HT-29 (cell line): ENCODE measurements at regions not wholly inside any gene's neighbourhood (a gene's known extent, or its start where the extent isn't known, plus 50 kb on each side); places are given as distances from the start of the nearest gene placed in this dataset.
"Not testable (repeated sequence)": the region's sequence is repeated elsewhere in the genome, so short reads cannot be mapped to it uniquely, and the experiment has no call there.

ENCODE experiments used
- DNase-seq: peaks from one replicate; pipeline ENCODE4 v3.0.0-alpha.2; 2015; ENCODE audit warnings: low spot score

DNA sequence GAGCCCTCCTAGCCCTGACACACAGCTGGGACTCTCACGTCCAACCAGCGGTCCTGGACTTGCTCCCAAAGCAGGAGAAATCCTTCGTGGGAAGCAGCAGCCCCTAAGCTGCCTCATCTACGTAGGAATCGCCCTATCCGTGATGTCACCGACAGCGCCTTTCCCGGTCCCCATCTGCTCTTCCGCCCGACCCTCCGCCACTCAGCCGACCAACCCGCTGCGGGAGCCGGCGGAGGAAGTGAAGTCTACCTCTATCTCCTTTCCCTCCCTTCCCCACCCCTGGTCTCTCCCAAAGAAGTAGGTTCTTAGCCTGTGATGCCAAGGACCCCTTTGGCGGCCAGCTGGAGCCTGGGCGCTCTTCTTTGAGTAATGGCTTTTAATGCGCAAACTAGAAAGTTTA is 272.1 kb downstream of the FAM72C start:
- DNase-seq = no peak

DNA sequence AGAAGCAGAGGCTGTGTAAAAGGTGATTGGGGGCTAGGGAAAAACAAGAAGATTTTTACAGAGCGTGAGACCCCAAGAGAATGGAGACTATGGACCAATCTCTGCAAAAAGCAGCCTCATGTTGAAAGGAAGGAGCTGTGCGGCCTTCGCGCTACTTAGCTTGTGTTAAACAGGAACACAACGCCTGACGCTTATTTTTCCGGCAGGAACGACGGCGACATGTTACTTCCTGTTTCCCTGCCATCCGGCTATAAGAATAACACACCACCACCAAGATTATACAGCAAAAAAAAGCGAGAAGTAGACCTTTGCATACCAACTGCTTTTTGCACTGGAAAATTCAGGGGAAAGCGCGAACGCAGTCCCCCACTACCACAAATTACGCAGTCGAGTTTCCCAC is 272.7 kb downstream of the FAM72C start:
- DNase-seq = no peak

DNA sequence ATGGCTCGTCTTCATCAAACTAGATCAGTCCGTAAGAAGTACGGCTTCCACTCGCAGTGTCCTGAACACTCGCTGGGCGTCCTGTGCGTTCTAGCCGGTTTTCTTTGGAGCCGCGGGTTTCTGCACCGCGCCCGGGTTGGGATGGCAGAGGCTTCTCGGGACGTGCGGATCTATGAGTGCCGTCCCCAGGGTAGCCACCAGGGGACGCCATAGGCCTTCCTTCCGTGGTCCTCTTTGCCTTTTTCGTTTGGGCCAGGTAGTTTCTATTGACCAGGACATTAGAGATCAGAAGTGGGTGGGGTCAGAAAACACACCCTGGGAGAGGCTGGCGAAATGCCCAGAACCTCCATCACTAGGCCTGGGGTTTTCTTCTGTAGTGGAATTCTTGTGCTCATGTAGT is 273.8 kb downstream of the FAM72C start:
- peak; percentile 84 for DNase-seq

DNA sequence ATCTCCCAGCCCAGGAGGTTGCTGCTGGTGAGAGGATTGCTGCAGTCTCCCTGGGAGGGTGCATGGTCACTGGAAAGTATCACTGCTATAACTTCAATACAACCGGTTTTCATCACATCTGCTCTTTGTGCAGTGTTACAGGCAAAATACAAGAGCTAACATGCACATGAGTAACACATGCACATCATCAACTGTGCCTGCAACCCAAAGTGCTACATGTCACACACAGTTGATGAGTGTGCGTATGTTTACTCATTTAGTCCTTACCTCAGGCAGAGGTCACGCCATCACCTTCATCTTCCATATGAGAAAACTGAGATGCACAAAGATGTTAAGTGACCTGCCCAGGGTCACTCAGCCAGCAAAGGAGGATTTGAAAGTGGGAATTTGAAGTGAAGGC is 277.7 kb downstream of the FAM72C start:
- DNase-seq = no peak

DNA sequence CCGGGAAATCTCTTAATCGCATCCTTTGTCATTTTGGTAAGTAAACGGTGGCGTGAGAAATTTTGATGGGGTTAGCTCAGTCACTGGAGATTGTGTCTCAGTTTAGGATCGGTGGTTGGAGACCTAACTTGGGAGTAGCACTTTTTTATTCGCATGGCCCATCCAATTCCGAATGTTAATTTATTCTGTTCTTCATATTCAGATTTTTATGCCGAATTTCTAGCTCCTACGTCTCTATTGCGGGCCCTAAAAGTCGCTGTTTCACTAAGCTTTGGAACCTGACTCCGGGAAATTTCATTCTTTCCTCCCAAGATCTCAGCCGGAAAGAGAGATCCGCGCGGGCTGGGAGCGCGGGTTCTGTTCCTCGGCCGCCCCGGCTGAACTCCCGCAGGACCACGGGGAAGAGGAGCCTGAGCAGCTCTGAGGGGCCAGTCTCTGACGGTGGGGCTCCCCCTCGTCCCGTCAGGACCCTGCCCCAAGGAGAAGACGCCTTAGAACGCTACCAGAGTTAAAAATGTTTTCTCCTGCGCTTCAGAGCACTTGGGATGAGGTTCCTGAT is 279.7 kb downstream of the FAM72C start:
- DNase-seq = no peak

DNA sequence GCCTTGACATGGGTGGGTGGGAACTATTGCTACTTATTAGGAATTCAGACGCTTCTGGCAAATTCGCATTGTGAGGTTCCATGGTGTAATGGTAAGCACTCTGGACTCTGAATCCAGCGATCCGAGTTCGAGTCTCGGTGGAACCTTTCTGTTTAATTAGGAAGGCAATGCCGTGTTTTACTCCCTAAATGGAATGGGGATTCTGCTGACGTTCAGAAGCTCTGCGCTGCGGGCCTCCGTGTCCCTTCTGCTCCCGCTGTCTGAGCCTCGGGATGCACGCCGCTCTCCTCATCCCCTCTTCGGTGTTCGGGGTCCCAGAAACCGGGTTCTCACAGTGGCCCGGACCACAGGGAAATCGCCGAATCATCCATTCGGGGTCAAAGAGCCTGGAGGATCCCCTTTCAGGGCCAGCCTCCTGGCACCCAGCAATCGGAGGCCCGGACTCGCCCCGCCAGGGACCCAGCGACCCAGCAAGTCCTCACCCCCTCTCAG is 280.3 kb downstream of the FAM72C start:
- DNase-seq = no peak

DNA sequence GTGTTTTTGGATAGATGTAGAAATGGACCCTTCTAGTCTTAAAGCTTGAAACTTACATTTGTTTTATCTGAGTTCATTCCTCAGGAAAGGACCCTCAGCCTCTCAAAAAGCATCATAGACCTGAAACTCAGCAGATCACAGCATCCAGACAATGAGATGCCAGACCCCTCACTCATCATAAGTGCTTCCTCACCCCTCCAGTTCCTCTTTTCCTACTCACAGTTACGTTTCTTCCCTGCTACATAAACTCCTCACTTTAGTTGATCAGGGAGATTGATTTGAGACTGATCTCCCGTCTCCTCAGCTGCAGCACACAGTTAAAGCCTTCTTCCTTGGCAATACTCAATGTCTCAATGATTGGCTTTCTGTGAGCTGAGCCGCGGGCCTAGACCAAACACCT is 282.0 kb downstream of the FAM72C start:
- no peak for DNase-seq

DNA sequence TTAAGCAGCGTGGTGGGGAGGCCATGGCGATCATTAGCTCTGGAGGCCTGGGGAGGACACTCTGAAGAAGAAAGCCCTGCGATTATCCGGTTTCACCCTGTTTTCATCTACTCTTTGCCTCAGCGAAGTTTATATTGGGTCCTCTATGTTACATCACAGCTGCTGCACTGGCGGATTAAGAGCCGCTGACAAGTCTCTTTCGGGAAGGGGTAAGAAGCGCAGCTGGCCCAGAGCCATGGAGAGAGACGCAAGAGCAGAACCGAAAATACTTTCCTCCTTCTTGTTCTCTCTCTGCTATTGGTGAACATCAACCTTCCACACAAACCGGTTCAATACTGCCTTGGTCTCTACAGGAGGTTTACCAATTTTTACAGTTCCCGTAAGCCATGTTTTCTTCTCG is 291.5 kb downstream of the FAM72C start:
- DNase-seq = no peak

DNA sequence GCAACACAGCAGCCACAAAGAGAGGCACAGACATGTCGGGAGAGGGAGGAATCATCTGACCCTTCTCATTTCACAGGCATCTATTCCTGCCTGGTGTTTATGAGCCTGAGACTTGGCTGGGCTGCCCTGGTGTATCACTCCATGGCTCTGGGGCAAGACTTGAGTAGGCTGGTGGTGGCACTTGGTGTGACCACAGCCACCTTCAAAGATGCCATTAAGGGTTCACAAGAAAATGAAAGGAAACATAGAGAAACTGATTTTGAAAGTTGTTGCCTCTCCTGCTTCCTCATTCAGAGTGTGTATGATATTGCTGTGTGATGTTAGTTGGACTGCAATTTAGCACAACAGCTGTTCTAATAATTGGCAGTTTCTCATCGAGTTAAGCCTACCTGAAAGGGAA is 298.8 kb downstream of the FAM72C start:
- no peak for DNase-seq

DNA sequence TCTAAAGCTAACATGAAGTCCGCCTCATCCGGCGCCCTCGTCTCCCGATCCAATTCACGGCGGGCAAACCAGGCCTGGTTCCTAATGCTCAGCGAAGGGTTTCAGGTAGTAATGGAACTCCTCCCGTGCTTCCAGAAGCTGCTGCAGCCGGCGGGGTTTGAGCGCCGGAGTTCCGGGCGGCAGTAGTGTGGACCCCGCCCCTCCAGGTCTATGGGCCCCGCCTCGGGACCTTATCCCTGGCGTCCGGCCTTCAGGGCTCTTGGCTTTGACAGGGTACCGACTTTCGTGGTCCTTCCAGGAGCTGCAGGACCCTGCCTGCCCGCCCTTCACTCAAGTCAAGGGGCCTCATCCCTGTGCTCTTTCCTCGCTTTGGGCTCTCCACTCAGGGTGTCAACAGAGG is 304.1 kb downstream of the FAM72C start:
- no peak for DNase-seq

DNA sequence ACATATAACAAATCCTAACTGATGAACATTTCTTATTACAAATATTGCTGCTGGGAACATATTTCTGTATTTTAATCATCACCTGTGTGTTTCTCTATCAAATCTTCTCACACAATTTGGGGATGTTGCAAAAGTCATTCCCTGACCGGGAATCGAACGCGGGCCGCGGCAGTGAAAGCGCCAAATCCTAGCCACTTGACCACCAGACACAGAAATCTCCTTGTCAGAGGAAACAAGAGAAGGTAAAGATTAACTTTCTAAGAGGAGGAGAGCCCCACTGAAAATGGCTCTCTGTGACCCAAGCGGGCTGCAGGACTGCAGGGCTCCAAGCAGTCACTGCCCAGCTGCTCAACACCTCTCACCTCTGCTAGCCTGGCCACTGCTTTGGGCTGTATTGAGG is 304.9 kb downstream of the FAM72C start:
- DNase-seq = no peak

DNA sequence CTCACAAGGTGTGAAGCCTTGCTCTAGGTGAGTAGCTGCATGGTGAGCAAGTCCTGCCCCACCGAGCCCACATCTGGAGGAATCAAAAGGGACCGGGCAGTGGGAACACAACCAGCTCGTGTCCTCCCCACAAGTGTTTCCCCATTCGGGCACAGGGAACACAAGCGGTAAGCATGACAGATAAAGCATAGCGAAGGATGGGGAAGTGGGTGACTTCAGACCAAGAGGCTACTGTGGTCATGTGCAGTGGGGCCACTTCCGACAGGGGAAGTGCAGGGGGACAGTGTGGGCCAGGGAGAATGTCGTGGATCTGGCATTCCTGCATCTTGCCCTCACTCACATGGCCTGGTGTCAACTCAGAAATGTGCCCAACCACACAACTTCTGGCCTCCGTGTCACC is 306.2 kb downstream of the FAM72C start:
- DNase-seq = no peak

DNA sequence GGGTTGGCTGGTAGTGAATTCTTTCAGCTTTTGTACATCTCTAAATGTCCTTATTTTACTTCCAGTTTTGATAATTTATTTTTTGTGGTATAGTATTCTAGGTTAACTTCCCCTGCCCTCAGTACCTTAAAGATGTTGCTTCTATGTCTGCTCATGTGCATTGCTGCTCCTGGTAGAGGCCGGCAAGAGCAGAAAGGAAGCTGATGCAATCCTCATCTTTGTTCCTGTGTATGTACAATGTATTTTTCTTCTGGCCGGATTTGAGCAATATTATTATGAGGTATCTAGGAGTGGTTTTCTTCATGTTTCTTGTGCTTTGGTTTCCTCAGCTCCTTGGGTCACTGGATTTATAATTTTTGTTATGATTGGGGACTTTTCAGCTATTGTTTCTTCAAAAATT is 308.7 kb downstream of the FAM72C start:
- not testable (repeated sequence) for DNase-seq

DNA sequence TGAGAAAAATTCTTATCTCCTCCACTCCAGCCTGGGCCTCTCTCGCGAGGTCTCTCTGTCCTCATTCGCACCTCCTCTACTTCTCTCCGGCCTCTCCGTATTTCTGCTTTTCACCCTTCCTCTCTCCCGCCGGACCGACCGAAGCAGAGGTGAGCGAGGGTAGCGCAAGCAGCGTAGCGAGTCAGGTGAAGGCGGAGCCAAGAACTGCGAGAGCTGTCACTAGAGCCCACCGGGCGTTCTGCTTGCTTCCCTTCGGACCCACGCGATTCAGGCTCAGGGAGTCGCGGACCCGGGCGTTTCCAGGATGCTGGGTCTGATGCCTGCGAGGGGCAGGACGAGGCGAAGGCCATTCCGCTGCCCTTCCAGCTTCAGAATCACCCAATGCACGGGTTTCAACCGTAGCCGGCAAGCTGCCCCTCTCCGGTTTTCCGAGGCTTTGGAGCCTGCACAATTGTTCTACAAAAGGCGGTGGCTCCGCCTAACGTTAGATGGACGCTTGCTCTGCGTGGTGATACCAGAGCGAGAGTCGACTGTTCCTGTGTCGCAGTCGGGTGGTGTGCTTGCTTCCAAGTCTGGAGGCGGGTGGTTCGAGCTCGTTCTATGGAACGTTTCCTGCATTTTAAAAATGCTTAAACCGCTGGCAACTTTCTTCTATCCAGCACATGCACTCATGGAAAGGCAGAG is 310.2 kb downstream of the FAM72C start:
- DNase-seq = no peak

DNA sequence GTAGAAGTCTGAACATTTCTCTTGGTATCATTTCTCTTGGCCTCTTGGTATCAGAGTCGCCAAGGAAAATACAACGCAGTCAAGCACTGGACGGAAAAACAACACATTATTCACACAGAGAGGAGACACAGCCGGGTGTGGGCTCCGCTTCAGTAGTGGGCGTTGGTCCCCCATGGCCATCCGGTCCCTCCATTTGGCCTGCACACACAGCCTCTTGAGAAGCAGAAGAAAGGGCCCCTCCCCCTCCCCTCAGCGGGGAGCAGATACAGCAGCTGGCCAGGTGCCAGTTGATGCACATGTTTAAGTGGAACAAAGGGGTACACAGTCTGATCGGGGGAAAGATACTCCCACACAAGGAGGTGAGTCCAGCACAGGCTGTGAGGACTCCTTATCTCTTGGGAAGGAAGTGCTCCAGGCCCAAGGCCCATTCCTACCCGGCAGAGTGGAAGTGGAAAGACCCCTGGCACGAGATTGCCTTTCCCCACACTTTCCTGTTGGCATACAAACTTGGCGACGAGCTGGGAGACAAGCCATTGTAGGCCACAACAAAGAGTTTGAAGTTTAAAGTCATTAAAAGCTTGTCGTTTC is 311.3 kb downstream of the FAM72C start:
- DNase-seq = no peak

DNA sequence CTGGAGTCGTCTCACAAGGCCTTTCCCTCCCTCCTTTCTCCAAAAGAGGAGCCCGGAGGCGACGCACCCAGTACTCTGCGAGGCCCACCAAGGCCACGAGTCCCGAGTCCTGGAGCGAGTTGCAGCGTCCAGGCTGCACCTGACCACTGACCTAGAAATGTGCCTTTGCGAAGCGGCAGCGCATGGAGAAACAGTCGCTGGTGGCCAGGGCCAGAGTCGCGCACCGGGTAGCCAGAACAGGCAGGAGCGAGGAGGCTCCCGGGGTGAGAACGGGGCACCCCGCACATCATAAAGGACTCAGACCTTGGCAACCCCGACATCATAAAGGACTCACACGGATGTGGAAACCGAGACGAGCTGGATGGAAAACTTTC is 318.4 kb downstream of the FAM72C start:
- no peak for DNase-seq

DNA sequence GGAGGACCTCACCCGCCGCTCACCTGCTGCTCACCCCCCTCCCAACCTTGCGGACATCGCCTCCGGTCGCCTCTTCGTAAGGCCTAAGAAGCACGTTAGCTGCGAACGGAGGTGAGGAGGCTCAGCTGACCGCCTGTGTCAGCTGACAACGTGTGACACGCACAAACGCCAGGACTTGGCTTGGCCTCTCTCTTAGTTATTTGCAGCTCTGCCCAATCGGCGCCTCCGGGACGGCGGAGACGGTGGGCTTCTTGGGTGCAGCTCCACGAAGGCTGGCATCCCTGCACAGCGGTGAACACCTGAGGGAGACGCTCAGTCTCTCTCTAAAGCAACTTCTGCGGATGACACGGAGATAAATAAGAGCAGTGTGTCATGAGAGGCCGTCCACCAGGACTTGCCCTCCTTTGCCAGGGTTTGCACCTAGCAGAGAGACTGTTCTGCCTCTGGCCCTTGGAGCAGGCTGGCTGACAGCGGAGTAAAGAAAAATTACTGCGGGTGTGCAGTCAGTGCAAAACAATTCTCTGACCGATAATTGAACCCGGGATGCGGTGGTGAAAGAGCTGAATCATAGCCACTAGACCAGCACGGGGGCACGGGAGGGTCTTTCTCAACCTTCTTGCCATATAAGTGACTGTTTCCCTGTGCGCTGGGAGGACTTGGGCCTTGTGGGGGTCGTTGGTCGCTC is 318.9 kb downstream of the FAM72C start:
- no peak for DNase-seq

DNA sequence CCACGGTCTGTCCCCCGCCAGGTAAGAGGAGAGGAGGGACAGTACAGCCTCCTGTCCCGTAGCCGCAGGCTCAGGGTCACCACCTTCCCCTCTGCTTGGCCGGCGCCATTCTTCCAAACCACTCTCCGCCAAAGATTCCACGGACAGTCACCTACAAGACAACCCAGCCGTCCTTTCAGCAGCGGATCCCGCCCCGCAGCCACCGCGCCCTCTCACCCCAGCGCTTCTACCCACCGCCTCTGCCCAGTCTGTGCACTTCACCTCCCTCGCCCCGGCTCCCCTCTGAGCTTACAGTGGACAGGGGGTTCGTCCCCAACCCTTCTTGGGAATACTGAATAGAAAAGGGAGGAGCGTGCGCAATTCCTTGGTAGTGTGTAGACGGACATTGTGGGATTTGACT is 319.6 kb downstream of the FAM72C start:
- no peak for DNase-seq

DNA sequence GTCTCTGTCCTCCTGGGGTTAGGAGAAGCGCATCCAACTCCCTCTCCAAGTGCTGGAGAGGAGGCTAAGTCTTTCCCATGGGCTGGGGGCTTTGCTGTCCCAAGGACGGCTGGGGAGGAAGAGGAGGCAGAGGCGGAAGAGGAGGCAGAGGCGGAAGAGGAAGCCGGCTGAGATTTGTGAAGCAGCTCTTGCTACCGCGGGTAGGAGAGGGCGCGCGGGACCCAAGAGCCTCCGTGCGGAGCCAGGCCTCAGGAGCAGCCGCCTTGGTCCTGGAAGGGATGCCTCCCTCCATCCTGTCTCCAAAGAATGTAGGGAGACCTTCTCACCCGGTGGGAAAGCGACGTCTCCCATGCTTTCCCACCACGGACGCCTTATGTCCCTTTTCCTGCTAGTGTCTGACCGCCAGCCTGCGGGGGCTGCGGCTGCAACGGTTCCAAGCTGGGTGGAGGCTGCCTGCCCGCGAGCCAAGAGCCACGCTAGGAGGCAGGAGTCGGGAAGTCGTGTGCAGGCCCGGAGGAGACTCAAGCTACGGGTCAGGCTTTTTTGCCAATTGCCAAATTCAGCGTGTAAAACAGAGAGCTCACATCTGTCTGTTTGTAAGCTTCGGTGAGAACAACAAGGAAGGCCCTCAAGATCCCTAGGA is 320.3 kb downstream of the FAM72C start:
- no peak for DNase-seq

DNA sequence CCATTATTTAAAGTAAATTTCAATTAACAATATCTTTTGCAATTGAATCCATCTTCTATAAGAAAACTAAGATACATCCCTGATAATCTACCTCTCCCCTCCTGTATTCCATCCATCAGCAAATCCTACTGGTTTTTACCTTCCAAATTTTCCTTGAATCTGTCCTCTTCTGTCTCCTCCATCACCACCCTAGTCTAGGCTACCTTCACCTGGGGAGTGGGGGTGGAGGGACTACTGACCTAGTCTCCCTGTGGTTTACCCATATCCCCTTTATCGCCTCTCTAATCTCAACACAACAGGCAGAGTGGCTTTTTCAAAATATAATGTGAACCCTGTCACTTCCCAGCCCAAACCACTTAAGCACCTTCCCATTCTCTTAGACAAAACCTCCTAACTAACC is 327.8 kb downstream of the FAM72C start:
- not testable (repeated sequence) for DNase-seq

DNA sequence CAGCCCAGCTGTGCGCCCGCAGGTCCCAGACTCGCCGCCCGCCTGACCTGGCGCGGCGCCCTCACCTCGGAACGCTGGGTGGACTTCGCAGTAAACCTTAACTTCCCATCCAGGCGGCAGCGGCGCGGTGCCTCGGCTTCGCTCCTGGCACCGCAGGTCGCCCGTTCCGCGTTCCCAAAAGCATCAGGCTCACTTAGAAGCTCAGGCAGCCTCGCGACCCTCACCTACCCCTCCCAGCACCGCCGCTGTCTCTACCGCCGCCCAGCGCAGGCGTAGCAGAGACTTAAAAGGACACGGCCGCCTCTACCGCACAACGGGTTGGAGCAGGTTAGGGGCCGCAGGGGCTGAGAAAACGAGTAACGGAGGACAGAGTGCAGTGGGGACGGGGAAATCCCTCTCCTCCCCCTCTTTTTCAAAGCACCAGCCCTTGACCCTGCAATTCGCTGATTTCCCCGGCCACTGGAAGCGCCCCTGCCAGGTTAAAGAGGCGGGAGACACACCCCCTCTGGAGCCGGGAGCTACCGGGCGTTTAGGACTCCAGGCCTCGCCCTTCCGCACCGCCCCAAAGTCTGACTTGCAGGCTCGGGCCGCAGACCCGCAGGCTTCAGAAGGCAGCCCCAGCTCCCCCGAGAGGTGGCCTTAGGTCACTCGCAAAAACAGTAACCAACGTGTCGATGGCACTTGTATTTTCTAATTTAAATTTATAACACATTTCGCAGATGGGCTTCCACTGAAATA is 328.5 kb downstream of the FAM72C start:
- no peak for DNase-seq

DNA sequence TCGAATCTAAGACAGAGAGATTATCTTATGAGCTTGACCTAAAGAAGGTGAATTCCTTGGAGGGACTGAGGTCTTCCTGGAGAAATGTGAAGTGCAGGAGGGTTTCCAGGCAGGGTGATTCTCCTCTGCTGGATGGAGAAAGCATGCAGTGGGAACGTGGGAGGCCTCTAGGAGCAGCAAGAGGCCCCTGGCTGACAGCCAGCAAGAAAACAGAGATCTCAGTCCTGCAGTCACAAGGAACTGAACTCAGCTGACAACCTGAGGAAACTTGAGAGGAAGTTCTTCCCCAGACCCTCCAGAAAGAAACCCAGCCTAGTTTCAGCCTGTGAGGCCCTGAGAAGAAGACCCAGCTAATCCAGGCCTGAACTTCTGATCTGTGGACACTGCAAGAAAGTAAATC is 345.9 kb downstream of the FAM72C start:
- no peak for DNase-seq
